Dermis blood vessel endothelial cell (primary cell): ENCODE measurements at regions not wholly inside any gene's neighbourhood (a gene's known extent, or its start where the extent isn't known, plus 50 kb on each side); places are given as distances from the start of the nearest gene placed in this dataset.

Experiments used
- DNase-seq: peaks from one replicate; pipeline ENCODE4 v3.0.0; 2010

GRCh38 chr3:69532547-69533224, 146.8 kb upstream of the FRMD4B start:
- no peak for DNase-seq

GRCh38 chr3:69531576-69532546, 146.0 kb upstream of the FRMD4B start:
- no peak for DNase-seq

- no peak for DNase-seq
Measured at GRCh38 chr3:69530554-69530953, 144.7 kb upstream of the FRMD4B start.

- no peak for DNase-seq
Measured at GRCh38 chr3:69527498-69527897, 141.6 kb upstream of the FRMD4B start.

GRCh38 chr3:69524816-69525215, 138.9 kb upstream of the FRMD4B start:
- DNase-seq: no peak

GRCh38 chr3:69521286-69521685, 135.4 kb upstream of the FRMD4B start:
- no peak for DNase-seq

GRCh38 chr3:69511361-69511760, 125.5 kb upstream of the FRMD4B start:
- DNase-seq: no peak

- no peak for DNase-seq
Measured at GRCh38 chr3:69510481-69511030, 124.7 kb upstream of the FRMD4B start.

GRCh38 chr3:69509288-69509687, 123.4 kb upstream of the FRMD4B start:
- DNase-seq: no peak

GRCh38 chr3:69505770-69506407, 120.0 kb upstream of the FRMD4B start:
- peak; percentile 1 for DNase-seq

GRCh38 chr3:69504232-69504631, 118.3 kb upstream of the FRMD4B start:
- no peak for DNase-seq

GRCh38 chr3:69500604-69501003, 114.7 kb upstream of the FRMD4B start:
- no peak for DNase-seq

- DNase-seq: no peak
Measured at GRCh38 chr3:69499899-69500421, 114.1 kb upstream of the FRMD4B start.

- DNase-seq: no peak
Measured at GRCh38 chr3:69499422-69499821, 113.5 kb upstream of the FRMD4B start.

GRCh38 chr3:69496856-69497255, 111.0 kb upstream of the FRMD4B start:
- DNase-seq: no peak

GRCh38 chr3:69494185-69494584, 108.3 kb upstream of the FRMD4B start:
- DNase-seq: no peak

GRCh38 chr3:69493157-69493556, 107.3 kb upstream of the FRMD4B start:
- no peak for DNase-seq

- DNase-seq: no peak
Measured at GRCh38 chr3:69491975-69492374, 106.1 kb upstream of the FRMD4B start.

GRCh38 chr3:69490971-69491370, 105.1 kb upstream of the FRMD4B start:
- peak; percentile 19 for DNase-seq

- no peak for DNase-seq
Measured at GRCh38 chr3:69490235-69490634, 104.3 kb upstream of the FRMD4B start.

- DNase-seq: no peak
Measured at GRCh38 chr3:69488026-69488425, 102.1 kb upstream of the FRMD4B start.

GRCh38 chr3:69485489-69485888, 99.6 kb upstream of the FRMD4B start:
- no peak for DNase-seq
